IPS-15b (cell line): ENCODE measurements at regions not wholly inside any gene's neighbourhood (a gene's known extent, or its start where the extent isn't known, plus 50 kb on each side); places are given as distances from the start of the nearest gene placed in this dataset.

Source experiments
- H3K27me3 ChIP-seq: one replicate; pipeline ENCODE4 v1.6.1; 2013; ENCODE audit warnings: low read length; ENCODE audit not compliant: control insufficient read depth, insufficient read depth
- H3K36me3 ChIP-seq: one replicate; pipeline ENCODE4 v1.6.1; 2013; ENCODE audit warnings: low read length; ENCODE audit not compliant: control insufficient read depth, insufficient read depth
- H3K4me1 ChIP-seq: one replicate; pipeline ENCODE4 v1.6.1; 2013; ENCODE audit warnings: mild to moderate bottlenecking, low read length; ENCODE audit not compliant: control insufficient read depth, insufficient read depth
- H3K4me3 ChIP-seq: one replicate; pipeline ENCODE4 v1.5.1; 2013; ENCODE audit warnings: low read depth, low read length
- H3K9ac ChIP-seq: one replicate; pipeline ENCODE4 v1.6.1; 2013; ENCODE audit warnings: low read depth, mild to moderate bottlenecking, low read length
- H3K9me3 ChIP-seq: one replicate; pipeline ENCODE4 v1.6.1; 2013; ENCODE audit warnings: mild to moderate bottlenecking, low read length; ENCODE audit not compliant: control insufficient read depth, insufficient read depth

DNA sequence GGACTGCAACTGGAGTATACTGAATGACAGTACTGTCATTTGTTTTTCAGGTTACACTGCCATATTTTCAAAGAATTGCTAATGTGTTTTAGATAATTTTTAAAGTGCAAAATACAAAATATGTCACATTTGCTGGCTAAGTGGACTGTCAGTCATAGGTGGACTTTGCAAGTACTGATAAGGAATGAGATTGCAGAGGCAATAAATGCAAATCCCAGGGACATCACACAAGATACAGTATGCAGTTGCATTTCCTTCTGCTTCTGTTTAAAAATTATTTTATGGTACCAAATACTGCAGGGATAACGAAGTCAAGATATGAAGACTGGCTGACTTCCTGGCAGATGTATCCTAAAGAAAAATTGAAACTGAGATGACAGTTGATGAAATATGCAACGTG lies 237.6 kb upstream of the MAGI2 start:
- Histone ChIP-seq H3K9ac (no peak overlapping the region), H3K4me1 (no peaks in the 10 kb centered on the region), H3K27me3 (no peaks in the 10 kb centered on the region), H3K36me3 (no peaks in the 10 kb centered on the region), H3K9me3 (no peaks in the 10 kb centered on the region), H3K4me3 (no peak overlapping the region)

DNA sequence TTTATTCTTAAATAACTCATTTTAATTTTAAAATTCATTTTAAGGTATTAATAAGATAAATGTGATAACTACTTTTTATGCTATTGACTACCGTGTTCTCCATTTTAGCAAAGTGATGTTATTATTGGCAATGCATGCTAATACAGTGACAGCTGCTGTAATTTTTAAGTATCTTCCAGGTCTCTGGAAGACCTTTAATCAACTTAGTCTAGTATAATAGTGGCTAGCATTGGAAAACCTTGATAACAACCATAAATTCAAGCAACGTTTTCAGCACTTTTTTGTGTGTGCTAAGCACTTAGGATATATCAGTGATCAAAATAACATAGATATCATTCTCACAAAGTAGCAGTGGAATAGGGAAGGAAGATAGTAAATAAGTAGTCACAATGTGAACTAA lies 230.9 kb upstream of the MAGI2 start:
- no peaks in the 10 kb centered on the region for H3K9me3 ChIP-seq
- H3K9ac ChIP-seq: no peak overlapping the region
- no peaks in the 10 kb centered on the region for H3K27me3 ChIP-seq
- no peaks in the 10 kb centered on the region for H3K4me1 ChIP-seq
- H3K4me3 ChIP-seq: no peak overlapping the region
- H3K36me3 ChIP-seq: no peaks in the 10 kb centered on the region

DNA sequence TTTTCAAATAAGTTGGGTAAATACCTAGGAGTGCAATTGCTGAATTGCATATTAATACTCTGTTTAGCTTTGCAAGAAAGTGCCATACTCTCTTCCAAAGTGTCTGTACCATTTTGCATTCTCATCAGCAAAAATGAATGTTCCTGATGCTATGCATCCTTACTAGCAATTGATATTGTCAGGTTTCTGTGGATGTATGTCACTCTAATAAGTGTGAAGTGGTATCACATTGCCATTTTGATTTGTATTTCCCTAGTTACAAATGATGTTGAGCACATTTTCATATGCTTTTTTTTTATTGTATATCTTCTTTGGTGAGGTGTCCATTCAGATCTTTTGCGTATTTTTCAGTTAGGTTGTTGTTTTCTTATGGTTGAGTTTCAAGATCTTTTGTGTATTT lies 230.4 kb upstream of the MAGI2 start:
- Histone ChIP-seq H3K9ac (no peak overlapping the region), H3K4me3 (no peak overlapping the region), H3K9me3 (no peaks in the 10 kb centered on the region), H3K4me1 (no peaks in the 10 kb centered on the region), H3K36me3 (no peaks in the 10 kb centered on the region), H3K27me3 (no peaks in the 10 kb centered on the region)

DNA sequence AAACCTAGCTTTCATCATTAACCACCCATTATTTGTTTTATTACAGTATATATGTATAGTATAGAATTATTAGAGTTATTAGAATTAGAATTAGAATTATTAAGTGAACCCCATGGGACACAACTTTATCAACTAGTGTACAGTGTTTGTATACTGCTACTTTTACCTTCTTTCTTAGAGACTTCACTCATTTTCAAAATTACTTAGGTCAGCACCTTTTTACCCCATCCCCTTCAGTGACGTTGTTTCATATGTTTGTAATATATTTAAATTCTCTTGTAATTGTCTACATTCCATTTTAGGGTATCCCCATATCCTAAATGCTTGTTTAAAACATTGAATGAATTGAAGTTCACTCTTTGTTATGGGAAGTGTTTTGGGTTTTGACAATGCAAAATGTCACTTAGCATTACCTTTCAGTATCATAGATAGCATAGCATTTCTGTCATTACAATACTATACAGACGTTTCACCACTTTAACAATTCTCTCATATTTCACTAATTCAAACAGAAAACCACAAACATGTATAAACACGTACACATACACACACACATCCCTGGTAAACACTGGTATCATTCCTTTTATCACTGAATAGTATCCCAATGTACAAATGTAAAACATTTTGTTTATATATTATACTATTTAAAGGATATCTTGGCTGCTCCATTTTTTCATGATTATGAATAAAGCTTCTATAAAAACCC lies 229.9 kb upstream of the MAGI2 start:
- no peaks in the 10 kb centered on the region for H3K27me3 ChIP-seq
- no peak overlapping the region for H3K4me3 ChIP-seq
- no peaks in the 10 kb centered on the region for H3K9me3 ChIP-seq
- H3K4me1 ChIP-seq: no peaks in the 10 kb centered on the region
- no peak overlapping the region for H3K9ac ChIP-seq
- no peaks in the 10 kb centered on the region for H3K36me3 ChIP-seq

DNA sequence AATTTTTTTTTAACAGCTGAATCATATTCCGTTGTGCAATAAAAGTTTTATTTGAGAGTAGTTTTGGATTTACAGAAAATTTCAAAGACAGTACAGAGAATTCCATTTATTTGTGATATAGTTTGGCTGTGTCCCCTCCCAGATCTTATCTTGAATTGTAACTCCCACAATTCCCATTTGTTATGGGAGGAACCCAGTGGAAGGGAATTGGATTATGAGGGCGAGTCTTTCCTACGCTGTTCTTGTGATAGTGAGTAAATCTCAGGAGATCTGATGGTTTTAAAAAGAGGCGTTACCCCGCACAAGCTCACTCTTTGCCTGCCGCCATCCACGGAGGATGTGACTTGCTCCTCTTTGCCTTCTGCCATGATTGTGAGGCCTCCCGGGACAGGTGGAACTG lies 228.0 kb upstream of the MAGI2 start:
- no peaks in the 10 kb centered on the region for H3K9me3 ChIP-seq
- no peaks in the 10 kb centered on the region for H3K27me3 ChIP-seq
- H3K4me3 ChIP-seq: no peak overlapping the region
- H3K9ac ChIP-seq: no peak overlapping the region
- H3K36me3 ChIP-seq: no peaks in the 10 kb centered on the region
- no peaks in the 10 kb centered on the region for H3K4me1 ChIP-seq

DNA sequence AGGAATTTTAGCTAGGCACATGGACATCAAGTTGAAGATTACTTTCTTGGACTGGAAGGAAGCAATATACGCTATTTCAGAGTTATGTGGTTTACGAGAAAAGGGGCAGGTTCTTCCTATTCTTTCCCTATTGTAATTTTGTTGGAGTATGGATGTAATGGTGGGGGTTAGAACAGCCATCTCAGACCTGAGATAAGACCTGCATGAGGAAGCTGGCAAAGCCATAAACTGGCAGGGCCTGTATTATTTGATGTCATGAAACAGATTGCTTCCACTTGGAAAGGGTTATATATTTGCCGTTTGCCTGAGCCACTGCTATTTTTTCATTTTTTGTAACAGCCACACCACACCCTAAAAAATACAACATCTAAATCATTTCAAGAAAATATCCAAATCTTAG lies 220.5 kb upstream of the MAGI2 start:
- Histone ChIP-seq H3K36me3 (no peaks in the 10 kb centered on the region), H3K4me3 (no peak overlapping the region), H3K4me1 (no peaks in the 10 kb centered on the region), H3K9ac (no peak overlapping the region), H3K9me3 (no peaks in the 10 kb centered on the region), H3K27me3 (peaks cover 2% of the 10 kb centered on the region)

DNA sequence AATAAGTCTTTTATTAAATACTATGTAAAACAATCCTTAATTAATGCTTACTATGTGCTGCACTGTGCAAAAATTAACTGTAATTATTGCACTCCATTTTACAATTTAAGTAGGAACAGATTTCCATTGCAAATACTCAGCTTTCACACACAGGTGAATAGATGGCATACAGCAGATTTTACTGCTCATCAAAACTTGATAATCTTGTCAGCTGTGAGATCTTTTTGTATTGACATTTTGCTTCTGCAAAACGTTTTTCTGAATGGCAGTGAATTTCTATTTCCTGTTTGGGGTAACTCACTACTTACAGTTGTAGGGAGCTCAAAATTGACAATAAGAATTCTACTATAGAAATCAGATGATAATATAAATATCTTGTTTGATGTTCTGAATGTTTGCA lies 220.0 kb upstream of the MAGI2 start:
- Histone ChIP-seq H3K4me3 (no peak overlapping the region), H3K4me1 (no peaks in the 10 kb centered on the region), H3K9me3 (no peaks in the 10 kb centered on the region), H3K9ac (no peak overlapping the region), H3K36me3 (no peaks in the 10 kb centered on the region), H3K27me3 (peaks cover 6% of the 10 kb centered on the region)

DNA sequence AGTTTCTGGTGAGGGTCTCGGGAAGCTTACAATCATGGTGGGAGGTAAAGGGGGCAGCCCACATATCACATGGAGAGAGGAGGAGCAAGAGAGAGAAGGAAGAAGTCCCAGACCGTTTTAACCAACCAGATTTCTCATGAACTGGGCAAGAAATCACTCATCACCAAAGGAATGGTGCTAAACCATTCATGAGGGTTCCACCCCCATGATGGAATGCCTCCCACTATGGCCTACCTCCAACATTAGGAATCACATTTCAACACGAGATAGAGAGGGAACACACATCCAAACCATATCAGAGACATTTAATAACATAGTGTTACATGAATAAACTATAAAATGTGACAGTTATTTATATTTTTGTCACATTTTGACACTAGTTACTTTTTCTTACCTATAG lies 214.8 kb upstream of the MAGI2 start:
- no peaks in the 10 kb centered on the region for H3K9me3 ChIP-seq
- no peak overlapping the region for H3K9ac ChIP-seq
- no peak overlapping the region for H3K4me3 ChIP-seq
- no peaks in the 10 kb centered on the region for H3K4me1 ChIP-seq
- no peaks in the 10 kb centered on the region for H3K36me3 ChIP-seq
- peaks cover 51% of the 10 kb centered on the region for H3K27me3 ChIP-seq

DNA sequence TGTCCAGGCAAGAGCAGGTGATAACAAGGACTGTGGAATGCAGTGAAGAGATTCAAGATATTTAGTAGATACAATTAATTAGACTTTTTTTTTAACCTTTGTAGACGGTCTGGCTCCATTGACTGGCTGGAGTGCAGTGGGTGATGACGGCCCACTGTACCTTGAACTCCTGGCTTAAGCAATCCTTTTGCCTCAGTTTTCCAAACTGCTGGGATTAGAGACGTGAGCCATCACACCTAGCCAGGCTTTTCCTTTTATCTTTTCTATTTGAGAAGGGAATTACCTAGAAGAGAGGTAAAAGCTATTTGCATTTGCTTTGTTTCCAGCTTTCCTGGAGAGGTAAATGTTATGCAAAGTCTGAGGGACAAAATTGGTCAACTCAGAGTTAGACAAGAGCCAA lies 213.0 kb upstream of the MAGI2 start:
- Histone ChIP-seq H3K4me3 (no peak overlapping the region), H3K9ac (no peak overlapping the region), H3K4me1 (no peaks in the 10 kb centered on the region), H3K9me3 (no peaks in the 10 kb centered on the region), H3K36me3 (no peaks in the 10 kb centered on the region), H3K27me3 (peaks cover 51% of the 10 kb centered on the region)

DNA sequence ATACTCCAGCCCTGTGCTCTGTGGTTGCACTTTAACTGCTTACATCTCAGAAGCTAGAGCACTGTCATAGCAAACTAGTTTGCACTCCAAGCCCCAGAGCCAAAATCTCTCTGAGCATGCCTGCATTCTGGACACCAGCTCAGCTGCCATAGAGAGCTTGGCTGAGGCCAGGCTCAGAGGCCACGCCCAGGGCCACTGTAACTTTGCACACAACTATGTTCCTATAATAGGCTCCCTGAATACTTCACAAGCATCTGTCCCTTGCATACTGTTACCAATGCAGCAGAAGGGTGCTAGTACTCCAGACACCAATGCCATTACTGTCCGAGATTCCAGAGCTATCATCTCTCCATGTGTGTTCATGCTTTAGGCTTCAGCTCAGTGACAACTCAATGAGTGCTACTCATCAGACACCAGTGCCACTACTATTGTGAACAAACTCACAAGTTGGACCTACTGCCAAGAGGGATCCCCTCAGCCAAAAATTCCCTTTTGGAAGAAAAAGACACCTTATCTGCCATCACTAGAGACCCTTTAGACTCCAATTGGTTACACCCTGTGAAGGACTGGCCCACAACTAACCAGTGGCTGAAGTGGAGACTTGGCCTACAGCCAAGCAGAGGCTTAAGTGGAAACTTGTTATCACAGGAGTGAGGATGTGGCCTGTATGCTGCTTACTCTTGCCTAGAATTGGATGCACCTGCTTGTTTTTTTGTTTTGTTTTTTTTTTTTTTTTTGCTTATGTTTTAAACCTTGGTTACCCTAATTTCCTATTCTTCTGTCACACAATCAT lies 211.6 kb upstream of the MAGI2 start:
- no peaks in the 10 kb centered on the region for H3K36me3 ChIP-seq
- peaks cover 51% of the 10 kb centered on the region for H3K27me3 ChIP-seq
- H3K4me1 ChIP-seq: no peaks in the 10 kb centered on the region
- H3K9me3 ChIP-seq: no peaks in the 10 kb centered on the region
- no peak overlapping the region for H3K9ac ChIP-seq
- H3K4me3 ChIP-seq: no peak overlapping the region

DNA sequence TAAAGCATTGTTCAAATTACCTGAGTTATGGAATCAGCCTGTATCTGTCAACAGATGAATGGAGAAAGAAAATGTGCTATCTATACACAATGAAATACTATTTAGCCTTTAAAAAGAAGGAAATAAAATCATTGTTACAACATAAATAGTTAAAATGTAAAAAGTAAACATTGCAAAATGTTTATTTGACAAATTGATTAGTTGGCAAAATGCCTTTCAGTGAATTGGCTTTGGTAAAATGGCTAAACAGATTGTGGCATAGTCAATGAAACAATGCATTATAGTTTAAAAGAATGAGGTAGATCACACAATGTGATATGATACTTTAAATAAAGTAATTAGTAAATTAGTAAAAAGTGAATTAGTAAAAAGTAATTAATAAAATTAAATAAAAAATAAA lies 204.8 kb upstream of the MAGI2 start:
- Histone ChIP-seq H3K27me3 (no peaks in the 10 kb centered on the region), H3K4me1 (no peaks in the 10 kb centered on the region), H3K36me3 (no peaks in the 10 kb centered on the region), H3K9ac (no peak overlapping the region), H3K4me3 (no peak overlapping the region), H3K9me3 (no peaks in the 10 kb centered on the region)

DNA sequence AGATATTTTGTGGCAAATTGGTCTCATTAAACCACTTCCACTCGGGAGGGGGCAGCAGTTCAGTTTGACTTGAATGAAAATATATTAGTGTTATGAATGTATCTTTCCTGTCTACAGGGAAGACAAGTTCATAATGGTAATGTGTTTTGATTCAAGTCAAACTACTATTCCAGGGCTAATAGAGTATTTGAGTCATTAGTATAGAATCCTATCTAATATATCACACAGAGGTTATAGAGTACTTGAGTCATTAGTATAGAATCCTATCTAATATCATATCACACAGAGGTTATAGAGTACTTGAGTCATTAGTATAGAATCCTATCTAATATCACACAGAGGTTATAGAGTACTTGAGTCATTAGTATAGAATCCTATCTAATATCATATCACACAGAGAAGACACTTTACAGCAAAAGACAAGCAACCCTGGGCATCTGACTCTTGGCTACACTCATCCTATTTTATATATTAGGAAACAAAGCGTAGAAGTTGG lies 199.7 kb upstream of the MAGI2 start:
- no peaks in the 10 kb centered on the region for H3K36me3 ChIP-seq

More for the DNA sequence above, 199.7 kb upstream of the MAGI2 start:
- H3K4me3 ChIP-seq: no peak overlapping the region
- H3K9ac ChIP-seq: no peak overlapping the region
- no peaks in the 10 kb centered on the region for H3K4me1 ChIP-seq
- peaks cover 7% of the 10 kb centered on the region for H3K27me3 ChIP-seq
- H3K9me3 ChIP-seq: no peaks in the 10 kb centered on the region
